ENCODE measurements at regions not wholly inside any gene's neighbourhood (a gene's known extent, or its start where the extent isn't known, plus 50 kb on each side); places are given as distances from the start of the nearest gene placed in this dataset.
"Not testable (repeated sequence)": the region's sequence is repeated elsewhere in the genome, so short reads cannot be mapped to it uniquely, and the experiment has no call there.

GRCh38 chr15:77944002-77944867 is 133.3 kb downstream of the TBC1D2B start:
- DNase-seq (ENCODE audit: low spot score): peak; percentile 88

DNA sequence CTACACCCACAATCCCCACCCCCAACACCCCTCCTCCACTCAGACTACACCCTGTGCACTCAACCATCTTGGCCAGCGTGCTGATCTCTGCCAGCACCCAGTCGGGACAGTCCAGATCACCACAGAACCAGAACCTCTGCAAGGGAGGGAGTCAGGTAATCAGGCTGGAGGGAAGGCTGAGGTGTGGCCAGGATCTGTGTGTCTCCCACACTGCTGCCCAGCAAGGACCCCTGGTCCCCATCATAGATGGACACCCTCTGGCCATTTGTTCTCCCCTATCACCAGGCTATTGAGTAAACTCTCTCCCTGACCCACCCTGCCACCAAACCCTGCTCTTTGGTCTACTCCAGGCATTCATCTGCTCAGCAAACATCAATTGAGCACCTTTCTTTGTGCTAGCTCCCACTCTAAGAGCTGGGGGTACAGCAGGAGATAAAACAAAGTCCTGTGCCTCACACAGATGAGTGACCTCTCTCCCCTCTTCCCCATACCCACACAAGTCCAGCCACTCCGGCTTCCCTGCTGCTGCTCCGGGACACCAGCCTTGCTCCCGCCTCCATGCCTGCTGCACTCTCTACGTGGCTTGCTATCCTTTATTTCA is 134.8 kb downstream of the TBC1D2B start:
- DNase-seq (ENCODE audit: low spot score): no peak

DNA sequence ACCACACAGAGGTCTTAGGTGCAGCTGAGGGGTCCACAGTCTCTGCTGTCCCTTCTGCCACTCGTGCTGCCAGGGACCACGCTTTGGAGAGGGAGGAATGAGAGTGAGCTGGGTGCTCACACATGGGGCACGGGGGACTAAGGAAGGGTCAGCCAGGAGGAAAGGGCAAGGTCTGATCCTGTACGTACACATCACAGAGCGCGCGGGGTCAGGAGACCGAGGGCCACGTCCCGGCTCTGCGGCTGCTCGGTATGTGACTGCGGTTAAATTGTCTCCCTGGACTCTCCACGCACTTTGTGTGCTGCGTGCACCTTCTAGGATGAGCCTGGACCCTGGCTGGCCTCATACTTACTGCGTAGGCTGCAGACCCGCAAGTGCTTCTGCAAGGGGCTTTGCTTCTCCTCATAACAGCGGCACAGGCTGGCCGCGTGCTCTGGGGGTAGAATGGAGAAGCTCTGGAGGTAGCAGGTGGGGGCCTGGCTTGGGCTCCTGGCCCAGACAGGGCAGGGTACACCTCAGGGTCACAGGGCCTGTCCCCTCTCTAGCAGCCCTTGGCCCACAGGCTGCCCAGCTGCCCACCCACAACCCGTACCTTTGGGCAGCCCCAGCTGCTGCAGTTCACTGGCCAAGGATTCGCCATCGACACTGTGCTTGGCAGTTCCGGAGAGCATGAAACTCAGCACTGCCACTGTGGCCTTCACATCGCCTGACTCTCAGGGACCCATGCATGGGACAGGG is 136.3 kb downstream of the TBC1D2B start:
- not testable (repeated sequence) for DNase-seq (ENCODE audit: low spot score)

DNA sequence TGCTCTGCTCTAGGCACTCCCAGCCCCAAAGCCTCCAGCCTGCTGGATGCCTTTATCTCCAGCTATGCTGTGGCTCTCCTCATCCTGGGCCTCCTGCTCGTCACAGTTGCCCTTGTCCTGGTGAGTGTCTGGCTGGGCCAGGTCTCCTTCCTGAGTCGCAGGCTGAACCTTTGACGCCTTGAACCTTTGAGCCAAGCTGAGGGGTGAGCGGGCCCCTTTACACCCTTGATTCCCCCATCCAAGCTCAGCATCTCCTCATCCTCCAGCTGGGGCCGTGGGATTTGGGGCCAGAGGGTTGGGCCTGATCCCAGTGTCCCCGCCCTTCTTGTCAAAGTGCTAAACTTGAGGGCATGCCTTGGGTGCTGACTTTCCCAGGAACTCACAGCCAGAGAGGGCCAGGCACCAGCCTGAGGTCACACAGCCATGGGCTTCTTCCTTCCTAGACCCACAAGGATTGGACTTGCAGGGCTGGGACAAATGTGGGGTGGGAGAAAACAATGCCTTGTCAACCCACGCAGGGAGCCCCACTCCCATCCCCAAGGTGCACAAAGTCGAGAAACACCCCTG is 137.0 kb downstream of the TBC1D2B start:
- DNase-seq (ENCODE audit: low spot score): no peak

GRCh38 chr15:77939851-77940250 is 137.7 kb downstream of the TBC1D2B start:
- DNase-seq (ENCODE audit: low spot score): no peak

- not testable (repeated sequence) for DNase-seq (ENCODE audit: low spot score)
These were observed 138.5 kb downstream of the TBC1D2B start for GRCh38 chr15:77939026-77939425.

GRCh38 chr15:77938546-77938945 is 139.0 kb downstream of the TBC1D2B start:
- not testable (repeated sequence) for DNase-seq (ENCODE audit: low spot score)

DNA sequence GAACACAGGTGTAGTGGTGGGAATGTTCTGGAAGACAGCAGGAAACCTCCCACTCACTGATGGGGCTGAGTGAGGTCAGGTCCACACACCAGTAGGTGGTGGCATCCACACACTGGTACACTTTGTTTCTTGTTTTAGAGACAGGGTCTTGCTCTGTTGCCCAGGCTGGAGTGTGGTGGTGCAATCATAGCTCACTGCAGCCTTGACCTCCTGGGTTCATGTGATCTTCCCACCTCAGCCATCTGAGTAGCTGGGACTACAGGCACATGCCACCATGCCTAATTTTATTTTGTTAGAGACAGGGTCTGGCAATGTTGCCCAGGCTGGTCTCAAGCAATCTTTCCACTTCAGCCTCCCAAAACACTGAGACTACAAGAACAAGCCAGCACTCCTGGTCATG is 140.9 kb downstream of the TBC1D2B start:
- not testable (repeated sequence) for DNase-seq (ENCODE audit: low spot score)

- not testable (repeated sequence) for DNase-seq (ENCODE audit: low spot score)
These were observed 143.0 kb downstream of the TBC1D2B start for GRCh38 chr15:77934516-77934915.

GRCh38 chr15:77930907-77931306 is 146.6 kb downstream of the TBC1D2B start:
- DNase-seq (ENCODE audit: low spot score): peak; percentile 7

DNA sequence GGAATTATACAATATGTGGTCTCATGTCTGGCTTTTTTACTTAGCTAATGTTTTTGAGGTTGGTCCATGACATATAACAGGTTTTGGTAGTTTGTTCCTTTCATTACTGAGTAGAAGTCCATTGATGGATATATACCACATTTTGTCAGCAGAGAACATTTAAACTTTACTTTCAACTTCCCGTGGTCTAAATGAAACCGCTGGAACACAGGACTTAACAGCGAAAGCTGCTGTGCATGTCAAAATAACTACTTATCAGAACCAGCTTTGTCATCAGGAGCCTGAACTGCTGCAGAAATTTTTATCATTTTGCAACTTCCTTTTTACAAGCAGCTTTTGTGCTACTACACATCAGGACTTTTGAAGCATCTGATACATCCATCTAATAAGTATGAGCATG is 147.0 kb downstream of the TBC1D2B start:
- DNase-seq (ENCODE audit: low spot score): not testable (repeated sequence)

DNA sequence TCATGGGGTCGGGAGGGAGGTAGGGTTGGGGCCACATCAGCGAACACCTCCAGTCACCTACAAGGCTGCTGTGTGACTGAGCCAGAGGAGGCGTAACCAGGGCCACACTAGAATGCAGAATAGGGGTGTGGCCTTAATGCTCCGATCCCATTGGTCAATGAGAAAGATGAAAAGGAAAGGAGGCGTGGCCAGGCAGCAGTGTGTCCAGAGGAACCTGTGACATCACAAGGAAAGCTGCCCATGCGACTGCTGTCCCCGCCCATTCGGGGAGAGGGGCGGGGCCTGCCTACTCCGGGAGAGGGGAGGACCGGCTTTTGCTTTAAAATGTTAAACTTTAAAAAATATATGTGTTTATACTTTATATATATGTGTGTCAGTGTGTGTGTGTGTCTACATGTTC is 150.7 kb downstream of the TBC1D2B start:
- peak; percentile 45 for DNase-seq (ENCODE audit: low spot score)

DNA sequence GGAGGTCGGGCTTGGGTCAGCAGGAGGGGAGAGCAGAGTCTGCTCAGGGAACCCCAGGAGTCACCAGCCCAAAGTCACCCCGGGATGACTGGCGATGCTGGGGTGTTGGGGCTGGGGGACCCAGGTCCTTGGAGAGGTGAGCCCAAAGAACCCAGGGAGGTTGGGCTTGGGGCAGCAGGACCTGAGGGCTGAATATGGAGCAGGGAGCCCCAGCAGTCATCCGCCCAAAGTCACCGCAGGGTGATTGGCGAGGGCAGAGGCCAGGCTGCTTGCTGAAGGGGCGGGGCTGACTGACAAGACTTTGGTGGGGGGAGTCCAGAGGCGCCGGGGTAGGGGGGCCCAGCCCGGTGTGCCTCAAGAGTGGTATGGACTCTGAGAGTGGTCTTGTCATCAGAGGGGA is 151.2 kb downstream of the TBC1D2B start:
- peak; percentile 29 for DNase-seq (ENCODE audit: low spot score)

DNA sequence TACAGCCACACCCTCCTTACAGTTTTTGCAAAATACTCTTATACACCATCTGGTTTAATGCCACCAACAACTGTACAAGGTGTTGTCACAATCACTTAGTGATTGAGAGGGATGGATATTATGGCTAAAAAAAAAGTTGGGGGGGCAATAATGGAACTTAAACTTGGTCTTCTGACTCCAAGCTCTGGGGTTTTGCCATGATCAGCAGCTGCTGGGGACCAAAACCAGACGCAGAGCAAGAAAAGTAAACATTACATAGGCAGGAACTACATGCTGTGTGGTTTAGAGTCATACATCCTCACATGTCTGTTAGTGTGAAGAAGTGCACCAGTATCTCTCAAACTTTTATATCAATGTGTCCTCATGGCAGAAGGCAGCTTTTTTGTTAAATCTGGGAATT is 152.4 kb downstream of the TBC1D2B start:
- not testable (repeated sequence) for DNase-seq (ENCODE audit: low spot score)

GRCh38 chr15:77921664-77922063 is 155.8 kb downstream of the TBC1D2B start:
- DNase-seq (ENCODE audit: low spot score): peak; percentile 30

DNA sequence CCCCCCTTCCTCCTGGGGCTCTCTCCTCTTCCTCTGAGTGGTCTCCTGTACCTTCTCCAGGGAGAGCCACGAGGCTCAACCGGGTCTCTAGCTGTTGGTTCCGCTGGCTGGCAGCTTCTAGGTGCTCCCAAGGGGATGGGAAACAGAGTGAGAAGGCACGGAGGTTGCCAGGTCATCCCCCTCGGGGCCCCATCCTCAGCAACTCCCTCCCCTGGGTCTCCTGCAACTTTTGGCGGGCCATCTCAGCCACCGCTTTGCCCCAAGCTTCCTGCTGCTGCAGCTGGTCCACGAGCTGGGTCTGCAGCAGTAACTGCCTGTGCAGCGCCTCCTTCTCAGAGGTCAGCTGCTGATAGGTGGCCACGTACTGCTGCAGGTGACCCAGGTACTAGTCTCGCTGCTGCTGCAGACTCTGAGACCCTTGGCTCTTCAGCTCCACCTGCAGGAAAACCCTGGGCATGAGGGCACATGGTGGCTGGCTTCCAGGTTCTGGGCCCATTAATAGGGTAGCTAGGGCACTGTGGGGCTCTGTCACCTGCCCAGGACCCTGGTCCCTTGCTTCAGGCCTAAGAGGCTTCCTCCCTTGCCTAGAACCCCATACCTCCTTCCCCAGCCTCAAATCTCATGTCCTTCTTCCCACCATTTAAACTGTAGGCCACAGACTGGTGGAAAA is 160.4 kb downstream of the TBC1D2B start:
- not testable (repeated sequence) for DNase-seq (ENCODE audit: low spot score)

- not testable (repeated sequence) for DNase-seq (ENCODE audit: low spot score)
These were observed 161.6 kb downstream of the TBC1D2B start for GRCh38 chr15:77915961-77916330.

DNA sequence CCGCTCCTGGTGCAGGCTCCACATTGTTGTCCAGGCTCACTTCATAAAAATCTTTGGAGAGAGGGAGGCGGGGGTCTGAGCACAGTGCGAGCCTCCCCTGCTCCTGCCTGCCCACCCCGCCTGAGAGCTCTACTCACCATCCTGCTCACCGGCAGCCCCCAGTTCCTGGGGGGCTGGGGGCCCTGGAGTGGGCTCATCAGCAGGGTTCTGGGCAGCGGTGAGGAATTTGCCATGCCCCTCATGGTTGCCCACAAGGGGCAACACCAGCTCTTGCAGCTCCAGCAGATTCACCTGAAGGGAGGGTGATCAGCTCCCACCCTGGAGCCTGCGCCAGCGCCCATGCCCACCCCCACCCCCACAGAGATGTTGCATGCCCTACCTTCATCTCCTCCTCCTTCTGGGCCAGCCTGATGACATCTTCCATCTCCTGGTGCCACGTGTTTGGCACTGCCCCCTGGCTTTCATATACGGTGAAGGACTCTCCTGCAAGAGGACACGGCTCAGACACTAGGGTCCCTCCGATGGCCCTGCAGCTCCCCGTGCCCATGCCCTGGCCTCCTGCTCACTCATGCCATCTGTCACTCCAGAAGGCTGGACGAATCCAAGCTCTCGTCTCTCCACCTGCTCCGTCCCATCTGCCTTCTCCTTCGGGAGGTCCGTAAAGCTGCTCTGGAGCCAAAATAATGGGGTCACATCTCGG is 162.1 kb downstream of the TBC1D2B start:
- no peak for DNase-seq (ENCODE audit: low spot score)

DNA sequence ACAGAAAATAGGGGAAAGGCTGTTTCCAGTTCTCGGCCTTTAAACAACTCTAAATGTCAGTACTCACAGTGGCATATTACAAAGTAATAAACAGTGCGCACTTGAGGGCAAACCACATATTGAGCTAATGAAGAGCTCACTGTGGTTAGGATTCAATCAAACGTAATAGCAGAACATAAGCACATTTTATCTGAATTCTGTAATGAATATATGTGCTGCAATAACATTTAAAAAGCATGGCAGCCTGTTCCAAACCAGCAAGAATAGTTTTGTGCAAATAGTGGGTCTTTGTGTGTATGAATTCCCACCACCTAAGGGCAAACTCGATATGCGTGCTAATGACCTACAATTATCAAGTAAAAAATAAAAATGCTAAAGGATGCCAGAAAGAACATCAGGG is 163.0 kb downstream of the TBC1D2B start:
- not testable (repeated sequence) for DNase-seq (ENCODE audit: low spot score)

DNA sequence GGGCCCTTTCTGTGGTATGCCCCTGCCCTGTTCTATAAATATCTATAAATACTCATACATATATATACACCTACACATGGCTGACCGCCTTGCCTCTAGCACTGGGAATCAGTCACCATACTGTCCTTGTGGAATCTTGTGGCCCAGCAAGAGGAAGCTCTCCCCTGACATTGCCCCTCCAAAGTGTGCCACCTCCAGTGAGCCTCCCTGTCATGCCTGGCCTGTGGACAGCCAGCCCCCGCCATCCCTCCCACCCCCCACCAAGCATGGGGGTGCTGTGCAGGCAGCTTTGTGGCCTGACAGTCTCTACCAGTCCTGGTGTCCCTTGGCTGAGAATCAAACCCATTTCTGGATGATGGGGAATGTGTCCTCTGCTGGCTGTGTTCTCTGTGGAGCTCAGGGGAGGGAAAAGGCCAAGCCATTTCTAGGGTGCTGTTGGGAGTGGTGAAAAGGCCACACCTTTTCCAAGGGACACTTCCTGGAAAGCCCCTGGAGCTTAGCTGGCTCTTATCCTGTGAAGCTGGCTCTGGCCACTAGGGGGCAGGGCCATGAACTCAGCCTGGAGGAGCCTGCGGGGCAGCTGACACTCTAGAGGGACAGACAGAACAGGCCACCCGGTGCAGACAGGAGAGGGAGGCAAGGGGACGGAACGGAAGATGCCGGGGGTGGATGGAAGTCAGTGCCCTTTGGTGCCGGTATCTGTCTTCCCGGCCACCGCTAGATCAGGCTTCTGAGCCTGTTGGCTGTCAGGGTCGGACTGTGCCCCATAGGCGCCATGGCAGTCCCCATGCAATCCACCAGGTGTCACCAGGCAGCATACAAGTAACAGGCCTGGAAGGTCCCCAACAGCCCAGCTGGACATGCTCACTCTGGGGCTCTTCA is 167.2 kb downstream of the TBC1D2B start:
- peak; percentile 85 for DNase-seq (ENCODE audit: low spot score)

Data from ecto neural progenitor cell (in vitro differentiated cells).